ENCODE measurements at regions not wholly inside any gene's neighbourhood (a gene's known extent, or its start where the extent isn't known, plus 50 kb on each side); places are given as distances from the start of the nearest gene placed in this dataset.
"Not testable (repeated sequence)": the region's sequence is repeated elsewhere in the genome, so short reads cannot be mapped to it uniquely, and the experiment has no call there.

DNA sequence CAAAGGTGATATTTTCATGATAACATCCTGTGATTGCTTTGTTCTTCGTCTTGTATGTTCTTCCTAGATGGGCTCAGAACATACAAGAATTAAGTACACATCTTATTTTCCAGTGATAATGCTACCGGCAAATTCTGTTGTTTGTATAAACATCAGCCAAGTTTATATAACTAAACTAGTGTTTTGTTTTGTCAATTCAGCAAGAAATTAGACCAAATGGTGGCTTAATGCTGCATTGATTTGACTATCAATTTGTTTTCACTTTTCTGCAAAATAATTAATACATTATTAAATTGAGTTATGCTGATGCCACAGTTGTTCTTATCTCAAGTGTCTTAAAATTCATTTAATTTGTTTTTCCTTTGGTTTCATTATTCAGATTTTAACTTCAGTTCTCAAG is 177.7 kb downstream of the OR4F29 start:
- DNase-seq (ENCODE audit: low spot score); ATAC-seq (ENCODE audit: low FRiP score): not testable (repeated sequence)

GRCh38 chr1:267815-268214 is 183.7 kb downstream of the OR4F29 start:
- DNase-seq (ENCODE audit: low spot score), result peak; percentile 31
- not testable (repeated sequence) for ATAC-seq (ENCODE audit: low FRiP score)

Measured in omental fat pad (tissue), 1 donor.